HG03469 (cell line): ENCODE measurements at regions not wholly inside any gene's neighbourhood (a gene's known extent, or its start where the extent isn't known, plus 50 kb on each side); places are given as distances from the start of the nearest gene placed in this dataset.
"Not testable (repeated sequence)": the region's sequence is repeated elsewhere in the genome, so short reads cannot be mapped to it uniquely, and the experiment has no call there.

ENCODE experiments used
- ATAC-seq: cut with Tn5 transposase; IDR thresholded peaks from one replicate; pipeline ENCODE4 v1.9.1; 2021; ENCODE audit warnings: mild to moderate bottlenecking, moderate library complexity, moderate number of reproducible peaks; ENCODE audit not compliant: unreplicated experiment

DNA sequence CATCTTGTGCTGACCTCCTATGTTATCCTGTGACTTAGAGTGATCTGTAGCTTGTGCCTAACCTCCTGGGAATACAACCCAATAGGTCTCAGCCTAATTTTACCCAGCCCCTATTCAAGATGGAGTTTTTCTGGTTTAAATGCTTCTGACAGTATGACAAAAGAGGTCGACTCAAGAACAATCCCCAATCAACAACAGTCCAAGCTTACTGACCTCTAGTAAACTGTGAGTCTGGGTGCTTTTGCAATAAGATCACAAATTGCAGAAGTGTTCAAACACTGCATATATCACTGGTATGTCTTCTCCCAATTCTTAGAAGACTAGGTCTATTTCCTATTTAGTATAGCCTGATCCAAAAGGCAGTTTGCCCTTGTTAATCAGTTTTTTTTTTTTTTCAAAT lies 323.5 kb upstream of the PTGER4 start:
- ATAC-seq: no peak

DNA sequence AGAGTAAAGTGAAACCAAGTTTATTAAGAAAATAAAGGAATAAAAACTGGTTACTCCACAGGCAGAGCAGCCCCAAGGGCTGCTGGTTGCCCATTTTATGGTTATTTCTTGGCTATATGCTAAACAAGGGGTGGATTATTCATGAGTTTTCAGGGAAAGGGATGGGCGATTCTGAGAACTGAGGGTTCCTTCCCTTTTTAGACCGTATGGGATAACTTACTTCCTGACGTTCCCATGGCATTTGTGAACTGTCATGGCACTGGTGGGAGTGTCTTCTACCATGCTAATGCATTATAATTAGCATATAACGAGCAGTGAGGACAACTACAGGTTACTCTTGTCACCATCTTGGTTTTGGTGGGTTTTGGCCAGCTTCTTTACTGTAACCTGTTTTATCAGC lies 323.9 kb upstream of the PTGER4 start:
- ATAC-seq: no peak

DNA sequence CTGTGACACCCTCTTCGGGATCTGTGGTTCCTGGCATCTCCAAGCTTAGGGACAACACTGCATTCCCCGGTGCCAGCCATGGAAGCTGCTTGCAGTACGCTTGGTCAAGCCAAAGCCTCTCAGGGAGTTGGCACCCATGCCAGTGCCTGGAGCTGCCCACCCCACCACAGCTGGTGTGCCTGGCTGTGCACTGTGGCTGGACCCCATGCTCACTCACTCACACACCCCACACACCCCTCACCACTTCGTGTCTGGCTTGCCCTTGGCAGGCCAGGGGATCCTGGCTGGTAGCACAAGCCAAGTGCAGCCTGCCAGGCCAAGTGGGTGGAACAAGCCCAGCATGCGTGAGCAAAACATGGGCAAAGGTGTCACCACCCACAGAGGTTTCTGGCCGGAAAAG lies 324.5 kb upstream of the PTGER4 start:
- no peak for ATAC-seq

- ATAC-seq: no peak
Observed at GRCh38 chr5:40354171-40354570, 325.5 kb upstream of the PTGER4 start.

- ATAC-seq: no peak
Observed at GRCh38 chr5:40353442-40353841, 326.3 kb upstream of the PTGER4 start.

DNA sequence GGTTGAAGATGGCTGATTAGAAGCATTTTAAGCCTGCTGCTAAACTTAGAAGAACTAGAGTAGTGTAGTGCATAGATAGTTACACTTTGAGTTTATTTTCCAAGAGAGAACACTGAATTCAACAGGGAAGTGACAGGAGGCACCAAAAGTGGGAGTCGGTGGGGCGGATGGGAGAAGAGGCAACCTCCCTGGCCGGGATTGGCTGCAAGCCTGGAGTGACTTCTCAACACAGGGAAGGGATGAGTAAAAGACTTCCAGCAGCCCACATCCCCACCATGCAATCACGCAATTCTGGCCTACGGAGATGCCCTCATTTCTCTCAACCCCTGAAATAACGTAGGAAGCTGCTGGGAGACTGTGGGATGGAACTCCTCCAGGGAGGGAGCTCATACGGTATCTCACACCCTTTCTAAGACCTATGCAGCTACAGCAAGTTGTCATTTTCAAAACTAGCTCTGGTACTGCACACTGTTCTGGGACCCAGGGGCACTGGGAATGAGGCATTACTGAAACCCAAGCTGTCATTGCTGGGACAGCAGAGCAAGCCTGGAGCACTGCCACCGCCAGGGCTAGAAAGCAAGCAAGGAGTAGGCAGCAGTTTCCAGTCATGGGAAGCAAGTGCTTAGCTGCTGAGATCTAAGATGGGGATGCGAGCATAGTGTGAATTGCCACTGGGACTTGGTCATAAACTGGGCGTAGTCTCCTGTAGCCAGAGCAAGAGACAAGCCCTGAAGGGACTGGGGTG lies 331.6 kb upstream of the PTGER4 start:
- ATAC-seq: no peak

DNA sequence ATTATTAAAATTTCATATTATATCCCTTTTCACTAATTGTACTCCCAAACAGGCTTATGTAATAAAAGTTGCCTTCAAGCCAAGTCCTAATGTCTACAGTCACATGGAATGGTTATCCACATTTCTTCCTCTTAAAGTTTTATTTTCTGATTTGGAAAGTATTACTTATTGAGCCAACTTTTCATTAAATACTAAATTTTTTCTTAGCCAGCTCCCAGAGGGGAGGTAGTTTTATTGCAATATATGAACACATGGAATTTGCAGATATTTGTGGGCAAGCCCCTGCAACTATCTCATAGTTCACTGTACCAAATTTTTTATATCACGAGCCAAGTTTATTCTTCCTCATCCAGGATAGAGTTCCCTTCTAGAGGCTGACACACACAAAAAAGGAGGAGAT lies 332.8 kb upstream of the PTGER4 start:
- no peak for ATAC-seq

DNA sequence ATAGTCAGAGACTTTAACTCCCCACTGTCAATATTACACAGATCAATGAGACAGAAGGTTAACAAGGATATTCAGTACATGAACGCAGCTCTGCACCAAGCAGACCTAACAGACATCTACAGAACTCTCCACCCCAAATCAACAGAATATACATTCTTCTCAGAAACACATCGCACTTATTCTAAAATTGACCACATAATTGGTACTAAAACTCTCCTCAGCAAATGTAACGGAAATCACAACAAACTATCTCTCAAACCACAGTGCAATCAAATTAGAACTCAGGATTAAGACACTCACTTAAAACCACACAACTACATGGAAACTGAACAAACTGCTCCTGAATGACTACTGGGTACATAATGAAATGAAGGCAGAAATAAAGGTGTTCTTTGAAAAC lies 341.3 kb upstream of the PTGER4 start:
- not testable (repeated sequence) for ATAC-seq

- ATAC-seq: no peak
Observed at GRCh38 chr5:40334242-40334635, 345.5 kb upstream of the PTGER4 start.

- peak; percentile 78 for ATAC-seq
Observed at GRCh38 chr5:40333459-40334241, 346.1 kb upstream of the PTGER4 start.

DNA sequence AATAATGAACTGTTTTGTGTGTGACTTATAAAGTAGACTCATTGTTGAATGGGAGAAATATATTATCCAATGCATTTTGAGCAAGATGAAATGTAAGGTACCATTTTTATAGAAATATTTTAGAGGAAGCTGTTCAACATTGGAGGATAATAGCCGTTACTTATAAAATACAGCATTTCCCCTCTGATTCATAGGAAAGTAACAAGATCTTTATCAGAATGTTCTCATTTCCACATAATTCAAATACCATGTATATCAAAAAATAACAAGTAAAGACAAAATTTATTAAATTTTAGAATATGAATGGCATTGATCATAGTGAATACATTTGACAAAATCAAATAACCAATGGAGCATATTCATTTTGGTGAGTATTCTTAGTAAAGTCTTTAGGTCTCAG lies 346.7 kb upstream of the PTGER4 start:
- ATAC-seq: no peak

DNA sequence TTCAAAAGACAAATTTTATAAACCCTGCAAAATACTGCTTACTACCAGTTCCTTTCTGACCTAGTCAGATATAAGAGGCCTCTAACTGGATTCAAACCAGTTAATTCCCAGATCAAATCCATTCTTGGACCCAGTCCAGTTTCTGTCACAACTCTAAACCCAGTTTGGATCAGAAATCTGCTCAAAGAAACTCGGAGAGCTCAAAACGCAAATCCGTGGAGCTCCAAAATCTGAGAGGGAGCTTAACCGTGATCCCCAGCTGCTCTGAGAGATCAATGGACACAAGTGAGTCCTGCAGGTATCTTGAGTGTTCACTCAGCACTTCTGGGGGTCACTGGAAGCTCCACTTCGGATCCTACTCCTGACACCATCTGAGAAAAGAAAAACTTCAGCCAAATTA lies 348.1 kb upstream of the PTGER4 start:
- ATAC-seq: no peak

GRCh38 chr5:40321514-40321913 lies 358.2 kb upstream of the PTGER4 start:
- no peak for ATAC-seq

- no peak for ATAC-seq
Observed at GRCh38 chr5:40318395-40318794, 361.3 kb upstream of the PTGER4 start.

GRCh38 chr5:40317023-40317422 lies 362.7 kb upstream of the PTGER4 start:
- no peak for ATAC-seq

DNA sequence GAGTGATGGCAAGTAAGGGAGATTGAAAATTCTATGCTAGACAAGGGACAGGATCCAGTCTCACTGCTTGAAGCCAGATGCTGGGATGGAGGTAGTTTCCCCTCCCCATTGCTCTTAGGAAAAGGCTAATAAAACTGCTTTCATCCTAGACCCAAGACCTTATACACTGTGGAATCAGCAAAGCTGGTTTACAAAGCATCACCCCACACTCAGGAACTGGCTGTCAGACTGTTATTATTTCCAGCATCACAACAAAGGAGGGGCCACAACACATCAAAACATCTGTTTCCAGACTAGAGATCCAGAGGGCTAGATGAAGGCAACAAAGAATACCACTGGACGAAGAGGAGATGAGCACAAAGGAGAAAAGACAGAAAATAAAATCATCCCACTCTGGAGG lies 364.6 kb upstream of the PTGER4 start:
- no peak for ATAC-seq

- no peak for ATAC-seq
Observed at GRCh38 chr5:40314275-40314674, 365.4 kb upstream of the PTGER4 start.

DNA sequence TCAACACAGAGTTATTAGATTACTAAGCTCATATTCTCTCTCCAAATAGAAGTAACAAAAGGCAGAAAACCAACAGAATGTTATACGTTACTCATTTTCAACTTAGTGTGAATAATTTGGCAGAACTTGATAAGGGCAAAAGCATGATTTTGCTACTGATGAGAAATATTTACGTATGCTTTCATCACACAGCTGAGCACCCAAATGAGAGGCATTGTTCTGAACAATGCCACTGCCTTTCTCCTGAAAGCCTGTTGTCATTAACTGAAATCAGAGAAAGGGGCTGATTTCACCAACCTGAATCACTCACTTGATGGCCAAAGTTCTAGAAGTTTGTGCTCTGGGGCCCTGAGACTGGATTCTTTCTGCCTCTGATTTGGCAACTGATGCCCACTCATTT lies 367.5 kb upstream of the PTGER4 start:
- ATAC-seq: no peak

GRCh38 chr5:40309851-40310250 lies 369.9 kb upstream of the PTGER4 start:
- ATAC-seq: no peak

GRCh38 chr5:40308867-40309266 lies 370.8 kb upstream of the PTGER4 start:
- no peak for ATAC-seq

- ATAC-seq: no peak
Observed at GRCh38 chr5:40307920-40308319, 371.8 kb upstream of the PTGER4 start.

- ATAC-seq: no peak
Observed at GRCh38 chr5:40306869-40307487, 372.7 kb upstream of the PTGER4 start.
